Naive thymus-derived CD4-positive, alpha-beta T cell (primary cell): ENCODE measurements at regions not wholly inside any gene's neighbourhood (a gene's known extent, or its start where the extent isn't known, plus 50 kb on each side); places are given as distances from the start of the nearest gene placed in this dataset.

Experiments
- ATAC-seq: fragments of 150-1000 bp; cut with Tn5 transposase; 2 replicates; pipeline ENCODE4 v1.10.0; 2021; ENCODE audit warnings: mild to moderate bottlenecking, moderate library complexity
- CTCF ChIA-PET: fragments of 350-600 bp; sonication (Branson Sonifier 250); formaldehyde crosslinking; loops from one replicate; lab custom pipeline; 2021; ENCODE audit warnings: antibody characterized with exemption; lab: Charles Lee
- POLR2A ChIA-PET: fragments of 350-600 bp; sonication (Branson Sonifier 250); formaldehyde crosslinking; loops from one replicate; lab custom pipeline; 2021; ENCODE audit warnings: antibody characterized with exemption, inconsistent platforms; lab: Charles Lee
- DNase-seq, 9 donors: peaks; one replicate each; pipeline versions ENCODE4 v3.0.0 to v3.0.0-alpha.2; 2020 to 2022; ENCODE audit warnings: mixed read lengths in 1 of 9
- H3K27ac ChIP-seq: one replicate; pipeline ENCODE4 v1.7.0; 2013; ENCODE audit warnings: mild to moderate bottlenecking, low read depth, low read length, moderate library complexity
- H3K27me3 ChIP-seq, 2 donors: one replicate each; pipeline ENCODE4 v1.7.0; 2013; ENCODE audit warnings: low read length in 2 of 2, mild to moderate bottlenecking in 2 of 2, moderate library complexity in 2 of 2; ENCODE audit not compliant: control insufficient read depth in 2 of 2, insufficient read depth in 2 of 2
- H3K36me3 ChIP-seq, 3 experiments: 1 replicate in 2 of 3; 2 replicates in 1 of 3; pipeline ENCODE4 v1.7.0; 2013; ENCODE audit warnings: low read length in 3 of 3, mild to moderate bottlenecking in 3 of 3, moderate library complexity in 1 of 3; ENCODE audit not compliant: insufficient read depth in 3 of 3, control insufficient read depth in 2 of 3
- H3K4me1 ChIP-seq, 2 donors: one replicate each; pipeline ENCODE4 v1.7.0; 2013; ENCODE audit warnings: low read length in 2 of 2, mild to moderate bottlenecking in 2 of 2, moderate library complexity in 1 of 2; ENCODE audit not compliant: control insufficient read depth in 2 of 2, insufficient read depth in 2 of 2
- H3K4me3 ChIP-seq: 2 replicates; pipeline ENCODE4 v1.7.0; 2013; ENCODE audit warnings: mild to moderate bottlenecking, low read length
- H3K9me3 ChIP-seq, 3 experiments: 1 replicate in 2 of 3; 2 replicates in 1 of 3; pipeline ENCODE4 v1.7.0; 2013; ENCODE audit warnings: low read length in 3 of 3; ENCODE audit not compliant: control insufficient read depth in 2 of 3
- H3K27ac Mint-ChIP-seq, 9 donors: one replicate each; pipeline ENCODE4 v1.8.0; 2020 to 2022; ENCODE audit warnings: mixed read lengths in 9 of 9, mild to moderate bottlenecking in 8 of 9, moderate library complexity in 5 of 9, inconsistent platforms in 2 of 9
- H3K27me3 Mint-ChIP-seq, 5 donors: one replicate each; pipeline ENCODE4 v1.8.0; 2021 to 2022; ENCODE audit warnings: mixed read lengths in 5 of 5, mild to moderate bottlenecking in 1 of 5
- H3K36me3 Mint-ChIP-seq, 5 donors: one replicate each; pipeline ENCODE4 v1.8.0; 2020 to 2022; ENCODE audit warnings: mixed read lengths in 5 of 5, mild to moderate bottlenecking in 3 of 5, inconsistent platforms in 1 of 5
- H3K4me1 Mint-ChIP-seq, 7 donors: one replicate each; pipeline ENCODE4 v1.8.0; 2020 to 2022; ENCODE audit warnings: mixed read lengths in 7 of 7, mild to moderate bottlenecking in 3 of 7, inconsistent platforms in 1 of 7
- H3K4me3 Mint-ChIP-seq, 10 donors: one replicate each; pipeline ENCODE4 v1.8.0; 2020 to 2022; ENCODE audit warnings: mild to moderate bottlenecking in 10 of 10, mixed read lengths in 10 of 10, moderate library complexity in 6 of 10, inconsistent platforms in 2 of 10
- H3K9me3 Mint-ChIP-seq, 11 donors: one replicate each; pipeline ENCODE4 v1.8.0; 2020 to 2022; ENCODE audit warnings: mixed read lengths in 11 of 11, mild to moderate bottlenecking in 4 of 11, inconsistent platforms in 1 of 11, moderate library complexity in 1 of 11
- intact Hi-C, 2 donors: fragments of 100-400 bp; cut with micrococcal nuclease; formaldehyde crosslinking; loops; one replicate each; pipeline ENCODE4 v1.15.1; 2023

DNA sequence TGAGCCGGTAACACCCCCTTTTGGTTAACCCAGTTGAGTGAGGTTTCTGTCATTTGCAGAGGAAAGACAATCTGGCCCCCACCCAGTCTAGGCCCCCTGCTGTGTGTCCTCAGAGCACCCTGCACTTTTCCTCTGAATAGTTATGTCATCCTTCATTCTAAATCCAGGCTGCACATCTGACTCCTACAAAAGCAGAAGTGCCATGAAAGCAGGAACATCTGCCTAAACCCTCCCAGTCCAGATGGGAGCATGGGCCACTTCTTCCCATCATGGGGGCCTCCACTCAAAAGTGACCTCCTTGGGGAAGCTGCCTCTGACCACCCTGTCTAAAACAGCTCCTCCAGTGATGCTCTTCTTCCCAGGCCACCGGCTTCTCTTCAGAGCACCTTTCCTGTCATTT is 53.7 kb upstream of the HMGXB4 start:
- Mint-ChIP-seq H3K27me3 (peaks cover under 1 to 26% (median 18%) of the 10 kb centered on the region in 5 donors), H3K27ac (no peak overlapping the region), H3K4me1 (no peaks in the 10 kb centered on the region), H3K4me3 (no peak overlapping the region), H3K36me3 (no peaks in the 10 kb centered on the region), H3K9me3 (no peaks in the 10 kb centered on the region)
- Histone ChIP-seq H3K27ac (no peak overlapping the region), H3K9me3 (no peaks in the 10 kb centered on the region), H3K4me3 (no peak overlapping the region), H3K27me3 (no peaks in the 10 kb centered on the region), H3K4me1 (no peaks in the 10 kb centered on the region), H3K36me3 (no peaks in the 10 kb centered on the region)
- DNase-seq (no peak), ATAC-seq (no peak)
- intact Hi-C loops = no loop called here
- ChIA-PET POLR2A (no interaction called here), CTCF (no interaction called here)

DNA sequence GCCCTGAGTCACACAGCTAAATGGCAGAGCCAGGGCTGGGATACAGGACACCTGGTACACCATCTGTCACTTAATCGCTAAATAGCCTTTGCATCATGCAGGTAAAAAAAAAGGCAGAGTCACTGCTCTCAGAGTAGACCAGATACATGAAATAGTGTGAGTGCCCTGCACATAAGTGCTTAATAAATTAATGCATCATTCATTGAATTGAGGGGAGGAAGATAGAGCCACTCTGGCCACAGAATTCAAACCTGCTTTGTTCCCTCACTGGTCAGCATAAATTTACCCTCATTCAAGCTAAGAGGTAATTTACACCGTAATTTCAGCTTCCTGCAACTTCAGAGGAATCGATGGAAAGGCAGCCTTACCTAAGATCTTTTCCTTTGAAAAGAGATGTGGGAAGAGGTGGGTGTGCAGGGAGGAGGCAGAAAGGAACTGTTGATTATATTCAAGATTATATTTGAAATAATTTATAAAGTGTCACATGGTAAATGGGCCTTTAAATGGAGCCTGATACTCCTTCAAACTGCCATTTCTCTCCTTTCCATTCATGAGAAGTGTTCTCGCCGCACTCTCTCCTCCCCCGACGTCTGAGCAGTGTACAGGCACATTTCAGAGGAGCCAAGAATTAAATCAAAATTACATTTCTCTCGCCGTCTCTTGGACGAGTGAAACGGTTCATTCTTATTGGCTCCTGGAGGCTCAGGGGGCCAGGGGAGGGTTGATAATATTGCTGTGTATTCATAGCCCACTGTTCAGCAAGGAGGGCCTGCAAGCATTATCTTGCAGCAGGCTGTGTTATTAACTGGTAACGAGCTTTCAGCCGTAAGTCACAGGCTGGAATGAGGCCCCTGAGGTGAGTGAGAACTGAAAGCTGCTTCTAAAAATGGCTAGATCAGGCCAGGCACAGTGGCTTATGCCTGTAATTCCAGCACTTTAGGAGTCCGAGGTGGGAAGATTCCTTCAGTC is 52.2 kb upstream of the HMGXB4 start:
- Histone ChIP-seq H3K4me3 (no peak overlapping the region), H3K9me3 (no peaks in the 10 kb centered on the region), H3K36me3 (no peaks in the 10 kb centered on the region), H3K27ac (no peak overlapping the region), H3K4me1 (no peaks in the 10 kb centered on the region), H3K27me3 (no peaks in the 10 kb centered on the region)
- peaks cover 0 to 5% (median 0%) of the 10 kb centered on the region in 5 donors for H3K36me3 Mint-ChIP-seq
- H3K27me3 Mint-ChIP-seq = peaks cover 0 to 24% (median 20%) of the 10 kb centered on the region in 5 donors
- no peak for DNase-seq
- intact Hi-C loops = no loop called here
- H3K4me3 Mint-ChIP-seq = no peak overlapping the region
- ChIA-PET POLR2A (no interaction called here), CTCF (interaction anchor here (0.6 kb wide), 1 partner anchor 172 kb away, joined by 3 read pairs; no protein-coding TSS in a partner anchor)
- no peaks in the 10 kb centered on the region for H3K9me3 Mint-ChIP-seq
- ATAC-seq = no peak
- no peak overlapping the region for H3K27ac Mint-ChIP-seq
- H3K4me1 Mint-ChIP-seq = no peaks in the 10 kb centered on the region

DNA sequence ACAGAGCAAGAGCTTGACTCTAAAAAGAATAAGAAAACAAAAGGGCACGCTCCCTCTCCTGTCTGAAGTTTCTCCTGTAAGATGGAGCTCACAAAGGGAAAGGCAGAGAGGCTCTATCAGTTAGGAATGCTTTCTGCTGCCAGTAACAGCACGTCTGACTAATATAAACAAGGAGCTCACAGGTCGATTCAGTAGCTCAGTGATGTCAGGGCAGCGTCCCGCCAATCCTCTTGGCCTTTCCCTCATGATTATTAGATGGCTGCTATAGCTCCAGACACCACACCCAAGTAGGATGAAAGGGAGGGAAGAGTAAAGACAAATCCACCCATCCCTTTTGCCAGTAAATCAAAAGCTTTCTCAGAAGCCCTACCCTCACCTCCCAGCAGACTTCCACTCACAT is 51.3 kb upstream of the HMGXB4 start:
- Mint-ChIP-seq H3K27ac (no peak overlapping the region), H3K4me1 (no peaks in the 10 kb centered on the region)
- no peak overlapping the region for H3K4me3 ChIP-seq

DNA sequence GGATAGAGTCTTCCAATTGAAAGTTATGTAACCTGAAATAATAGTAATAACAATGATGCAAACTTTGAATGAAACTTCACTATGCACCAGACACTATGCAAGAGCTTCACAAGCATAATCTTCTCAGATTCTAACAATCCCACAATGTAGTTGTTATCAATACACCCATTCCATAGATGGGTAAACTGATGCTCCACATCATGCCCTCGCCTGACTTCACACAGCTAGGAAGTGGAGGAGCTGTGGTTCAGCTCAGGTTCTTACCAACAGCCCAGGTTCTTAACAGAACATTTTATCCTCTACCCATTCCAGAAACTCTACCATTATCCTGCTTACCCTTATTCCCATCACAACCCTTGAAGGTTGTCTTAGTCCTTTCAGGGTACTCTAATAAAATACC is 50.4 kb upstream of the HMGXB4 start:
- H3K4me1 ChIP-seq = no peaks in the 10 kb centered on the region
- H3K9me3 ChIP-seq = no peaks in the 10 kb centered on the region
- ChIA-PET CTCF (no interaction called here), POLR2A (no interaction called here)
- H3K27ac Mint-ChIP-seq = no peak overlapping the region
- intact Hi-C loops = no loop called here
- H3K27ac ChIP-seq = no peak overlapping the region
- H3K36me3 ChIP-seq = no peaks in the 10 kb centered on the region
- no peak overlapping the region for H3K4me3 Mint-ChIP-seq
- no peaks in the 10 kb centered on the region for H3K4me1 Mint-ChIP-seq
- H3K27me3 Mint-ChIP-seq = peaks cover 0 to 27% (median 21%) of the 10 kb centered on the region in 5 donors
- peaks cover 0 to 5% (median 0%) of the 10 kb centered on the region in 5 donors for H3K36me3 Mint-ChIP-seq
- H3K27me3 ChIP-seq = no peaks in the 10 kb centered on the region
- ATAC-seq (no peak), DNase-seq (no peak)
- H3K4me3 ChIP-seq = no peak overlapping the region
- no peaks in the 10 kb centered on the region for H3K9me3 Mint-ChIP-seq

More for the DNA sequence above, 51.3 kb upstream of the HMGXB4 start:
- ATAC-seq (no peak), DNase-seq (no peak)
- H3K27me3 ChIP-seq = no peaks in the 10 kb centered on the region
- no peak overlapping the region for H3K27ac ChIP-seq
- H3K4me1 ChIP-seq = no peaks in the 10 kb centered on the region
- no peaks in the 10 kb centered on the region for H3K36me3 ChIP-seq
- CTCF ChIA-PET = no interaction called here
- intact Hi-C loops = no loop called here
- POLR2A ChIA-PET = no interaction called here
- H3K9me3 Mint-ChIP-seq = no peaks in the 10 kb centered on the region
- no peak overlapping the region for H3K4me3 Mint-ChIP-seq
- H3K27me3 Mint-ChIP-seq = peaks cover 0 to 20% (median 16%) of the 10 kb centered on the region in 5 donors
- no peaks in the 10 kb centered on the region for H3K9me3 ChIP-seq
- H3K36me3 Mint-ChIP-seq = peaks cover 0 to 5% (median 0%) of the 10 kb centered on the region in 5 donors
